GM12872 (cell line): ENCODE measurements at regions not wholly inside any gene's neighbourhood (a gene's known extent, or its start where the extent isn't known, plus 50 kb on each side); places are given as distances from the start of the nearest gene placed in this dataset.

ENCODE experiments used
- CTCF ChIP-seq: IDR thresholded peaks from 3 replicates; pipeline ENCODE4 v1.5.1; 2011; ENCODE audit warnings: low read depth, mild to moderate bottlenecking, low read length, moderate library complexity; ENCODE audit not compliant: insufficient read depth

- TF ChIP-seq CTCF: no peak
These were observed 786.8 kb downstream of the FAM181B start for GRCh38 chr11:81946831-81947230.

- TF ChIP-seq CTCF: no peak
These were observed 791.0 kb downstream of the FAM181B start for GRCh38 chr11:81942646-81943045.

- TF ChIP-seq CTCF: no peak
These were observed 791.7 kb downstream of the FAM181B start for GRCh38 chr11:81941998-81942397.

GRCh38 chr11:81932303-81932702, 801.4 kb downstream of the FAM181B start:
- no peak for TF ChIP-seq CTCF

- no peak for TF ChIP-seq CTCF
These were observed 813.5 kb downstream of the FAM181B start for GRCh38 chr11:81920205-81920604.

- TF ChIP-seq CTCF: no peak
These were observed 817.2 kb downstream of the FAM181B start for GRCh38 chr11:81916451-81916850.

GRCh38 chr11:81915045-81915444, 818.6 kb downstream of the FAM181B start:
- TF ChIP-seq CTCF: no peak

GRCh38 chr11:81913793-81914192, 819.9 kb downstream of the FAM181B start:
- TF ChIP-seq CTCF: no peak
